ENCODE measurements at regions not wholly inside any gene's neighbourhood (a gene's known extent, or its start where the extent isn't known, plus 50 kb on each side); places are given as distances from the start of the nearest gene placed in this dataset.

DNA sequence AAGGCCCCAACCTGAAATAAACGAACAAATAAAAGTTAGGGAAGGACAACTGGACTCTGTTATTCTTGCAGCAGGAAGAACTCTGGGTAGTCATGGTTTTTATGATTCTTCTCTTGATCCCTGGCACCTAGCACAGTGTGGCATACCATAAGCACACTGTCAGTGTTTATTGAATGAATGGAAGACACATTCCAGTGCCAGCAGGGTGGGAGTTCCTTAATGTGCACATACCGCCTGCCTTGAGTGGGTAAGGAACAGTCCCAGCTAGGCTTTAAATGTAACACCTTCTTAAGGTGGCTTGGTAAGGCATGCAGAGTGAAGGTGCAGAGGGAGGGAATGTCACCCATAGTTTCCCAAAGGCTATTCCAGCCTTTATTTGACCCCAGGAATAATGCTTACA is 162.9 kb upstream of the CEP162 start:
- Histone ChIP-seq H3K4me1 (no peaks in the 10 kb centered on the region), H3K27ac (no peak overlapping the region), H3K36me3 (replicated peaks in 1 of 2; ENCODE audit: insufficient read depth in 1 of 2, low read depth in 2 of 2) (no peaks in the 10 kb centered on the region), H3K9me3 (peaks cover 0 to 4% (median 0%) of the 10 kb centered on the region in 3 donors), H3K4me3 (no peak overlapping the region), H3K27me3 (no peaks in the 10 kb centered on the region)
- ATAC-seq (no peak), DNase-seq (no peak)
- 43 to 51% methylated on average over 2 of the region's 2 CpGs for WGBS, 2 donors
- TF ChIP-seq, protein P1, sequence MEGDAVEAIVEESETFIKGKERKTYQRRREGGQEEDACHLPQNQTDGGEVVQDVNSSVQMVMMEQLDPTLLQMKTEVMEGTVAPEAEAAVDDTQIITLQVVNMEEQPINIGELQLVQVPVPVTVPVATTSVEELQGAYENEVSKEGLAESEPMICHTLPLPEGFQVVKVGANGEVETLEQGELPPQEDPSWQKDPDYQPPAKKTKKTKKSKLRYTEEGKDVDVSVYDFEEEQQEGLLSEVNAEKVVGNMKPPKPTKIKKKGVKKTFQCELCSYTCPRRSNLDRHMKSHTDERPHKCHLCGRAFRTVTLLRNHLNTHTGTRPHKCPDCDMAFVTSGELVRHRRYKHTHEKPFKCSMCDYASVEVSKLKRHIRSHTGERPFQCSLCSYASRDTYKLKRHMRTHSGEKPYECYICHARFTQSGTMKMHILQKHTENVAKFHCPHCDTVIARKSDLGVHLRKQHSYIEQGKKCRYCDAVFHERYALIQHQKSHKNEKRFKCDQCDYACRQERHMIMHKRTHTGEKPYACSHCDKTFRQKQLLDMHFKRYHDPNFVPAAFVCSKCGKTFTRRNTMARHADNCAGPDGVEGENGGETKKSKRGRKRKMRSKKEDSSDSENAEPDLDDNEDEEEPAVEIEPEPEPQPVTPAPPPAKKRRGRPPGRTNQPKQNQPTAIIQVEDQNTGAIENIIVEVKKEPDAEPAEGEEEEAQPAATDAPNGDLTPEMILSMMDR (IDR thresholded peaks at IDR 0.05): no peak
- no peak for TF ChIP-seq POLR2A (IDR thresholded peaks at IDR 0.05)
- intact Hi-C loops (cut with DNase I): no loop called here

DNA sequence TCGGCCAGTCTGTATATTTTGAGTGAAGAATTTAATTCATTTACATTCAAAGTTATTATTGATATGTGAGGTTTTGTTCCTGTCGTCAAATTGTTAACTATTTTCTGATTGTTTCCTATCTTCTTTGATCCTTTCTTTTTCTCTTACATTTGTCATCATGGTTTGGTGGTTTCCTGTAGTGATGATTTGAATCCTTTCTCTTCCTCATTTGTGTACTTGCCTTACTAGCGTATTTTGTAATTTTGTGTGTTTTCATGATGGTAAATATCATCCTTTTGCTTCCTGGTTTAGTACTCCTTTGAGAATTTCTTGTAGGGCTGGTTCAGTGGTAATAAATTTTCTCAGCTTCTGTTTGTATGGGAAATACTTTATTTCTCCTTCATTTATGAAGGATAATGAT is 151.7 kb upstream of the CEP162 start:
- Histone ChIP-seq H3K9me3 (peaks cover 0 to 13% (median 0%) of the 10 kb centered on the region in 3 donors), H3K4me3 (no peak overlapping the region), H3K27me3 (no peaks in the 10 kb centered on the region), H3K36me3 (replicated peaks in 1 of 2; ENCODE audit: insufficient read depth in 1 of 2, low read depth in 2 of 2) (no peaks in the 10 kb centered on the region), H3K4me1 (no peaks in the 10 kb centered on the region), H3K27ac (no peak overlapping the region)
- no peak for TF ChIP-seq POLR2A (IDR thresholded peaks at IDR 0.05)
- TF ChIP-seq, protein P1 (IDR thresholded peaks at IDR 0.05): no peak
- DNase-seq: no peak
- no peak for ATAC-seq
- WGBS, 2 donors: 57 to 68% methylated on average over 3 of the region's 3 CpGs
- intact Hi-C loops (cut with DNase I): no loop called here

DNA sequence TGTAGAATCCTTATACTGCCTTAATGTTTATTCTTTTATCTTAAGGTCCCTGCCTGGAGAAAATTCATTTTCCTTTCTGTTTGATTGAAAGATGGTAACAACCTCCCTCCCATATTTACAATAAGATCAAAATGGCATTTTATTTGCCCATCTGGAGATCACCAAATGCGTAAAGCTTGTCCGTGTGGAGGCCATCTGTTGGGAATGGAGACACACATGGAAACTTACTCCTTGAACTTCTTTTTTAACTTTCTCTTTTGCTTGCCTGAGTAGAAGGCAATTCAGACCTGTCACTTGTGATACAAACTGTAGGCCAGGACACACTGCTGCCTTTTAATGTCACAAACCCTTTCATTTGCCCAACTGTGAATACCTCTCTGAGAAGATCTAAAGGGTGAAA is 144.8 kb upstream of the CEP162 start:
- H3K4me1 ChIP-seq: no peaks in the 10 kb centered on the region
- H3K36me3 ChIP-seq (replicated peaks in 1 of 2; ENCODE audit: insufficient read depth in 1 of 2, low read depth in 2 of 2): no peaks in the 10 kb centered on the region
- H3K4me3 ChIP-seq: no peak overlapping the region
- TF ChIP-seq, protein P1 (IDR thresholded peaks at IDR 0.05): no peak
- TF ChIP-seq POLR2A (IDR thresholded peaks at IDR 0.05): no peak
- H3K9me3 ChIP-seq: no peaks in the 10 kb centered on the region
- no peak for ATAC-seq
- intact Hi-C loops (cut with DNase I): no loop called here
- H3K27ac ChIP-seq: no peak overlapping the region
- 79 to 87% methylated on average over 2 of the region's 2 CpGs for whole genome bisulfite sequencing, 2 donors
- no peak for DNase-seq
- no peaks in the 10 kb centered on the region for H3K27me3 ChIP-seq

DNA sequence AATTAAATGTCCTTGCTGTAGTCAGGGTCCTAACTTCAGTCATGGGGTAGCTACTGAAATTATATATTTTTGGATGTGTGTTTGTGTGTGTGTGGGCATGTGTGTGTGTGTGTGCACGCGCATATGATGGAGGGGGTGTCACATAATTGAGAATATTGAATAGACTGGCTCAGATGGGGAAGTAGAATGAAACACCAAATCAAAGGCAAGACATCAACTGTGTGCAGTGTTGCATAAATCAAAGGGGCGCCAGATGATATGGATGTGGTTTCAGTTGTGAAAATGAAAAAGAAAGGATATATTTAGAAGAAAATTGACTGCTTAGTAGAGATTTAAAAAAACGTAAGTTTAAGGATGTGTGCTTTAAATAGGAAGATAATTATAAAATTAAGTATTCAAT is 144.2 kb upstream of the CEP162 start:
- ATAC-seq (no peak), DNase-seq (no peak)
- intact Hi-C loops (cut with DNase I): no loop called here
- Histone ChIP-seq H3K36me3 (replicated peaks in 1 of 2; ENCODE audit: insufficient read depth in 1 of 2, low read depth in 2 of 2) (no peaks in the 10 kb centered on the region), H3K4me3 (no peak overlapping the region), H3K9me3 (no peaks in the 10 kb centered on the region), H3K4me1 (no peaks in the 10 kb centered on the region), H3K27me3 (no peaks in the 10 kb centered on the region), H3K27ac (no peak overlapping the region)
- 44 to 58% methylated on average over 4 of the region's 4 CpGs for WGBS, 2 donors
- TF ChIP-seq, protein P1 (IDR thresholded peaks at IDR 0.05): no peak
- no peak for TF ChIP-seq POLR2A (IDR thresholded peaks at IDR 0.05)

DNA sequence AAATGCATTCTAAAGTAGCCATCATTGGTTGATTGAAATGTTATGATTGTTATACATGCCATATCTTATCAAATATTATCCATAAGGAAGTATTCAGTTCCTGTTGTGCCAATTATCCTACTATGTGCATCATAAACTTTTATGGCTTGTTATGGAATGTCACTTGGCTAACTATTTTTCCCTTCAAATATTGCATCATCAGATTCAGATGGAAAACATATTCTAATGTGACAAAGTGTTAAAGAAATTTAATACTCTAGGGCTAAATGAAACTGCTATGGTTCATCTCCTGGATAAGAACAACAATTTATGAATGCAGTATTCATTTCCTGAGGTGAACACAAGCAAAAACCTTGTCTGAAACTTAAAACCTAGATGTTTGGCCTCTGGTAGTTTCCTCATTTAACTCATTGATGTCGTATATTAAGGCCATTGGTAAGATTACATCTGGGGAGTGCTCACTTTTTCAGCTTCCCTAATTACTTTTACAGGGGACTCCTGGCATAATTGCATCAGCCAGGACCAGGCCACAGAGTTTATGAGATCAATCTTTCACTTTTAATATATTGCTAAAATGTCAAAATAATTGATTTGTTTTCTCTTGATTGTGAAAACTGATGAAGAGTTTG is 134.9 kb upstream of the CEP162 start:
- Histone ChIP-seq H3K36me3 (replicated peaks in 1 of 2; ENCODE audit: insufficient read depth in 1 of 2, low read depth in 2 of 2) (no peaks in the 10 kb centered on the region), H3K4me3 (no peak overlapping the region), H3K27ac (no peak overlapping the region), H3K27me3 (no peaks in the 10 kb centered on the region), H3K4me1 (no peaks in the 10 kb centered on the region), H3K9me3 (no peaks in the 10 kb centered on the region)
- intact Hi-C loops (cut with DNase I): no loop called here
- no peak for ATAC-seq
- DNase-seq: no peak
- TF ChIP-seq, protein P1 (IDR thresholded peaks at IDR 0.05): no peak
- no peak for TF ChIP-seq POLR2A (IDR thresholded peaks at IDR 0.05)
- 38 to 44% methylated on average over 1 of the region's 1 CpG for WGBS, 2 donors

Measured in body of pancreas (tissue), 4 donors.